ENCODE measurements at regions not wholly inside any gene's neighbourhood (a gene's known extent, or its start where the extent isn't known, plus 50 kb on each side); places are given as distances from the start of the nearest gene placed in this dataset.

- Mint-ChIP-seq H3K27me3 (no peaks in the 10 kb centered on the region), H3K9me3 (ENCODE audit: insufficient read depth) (peaks cover 4% of the 10 kb centered on the region), H3K4me3 (no peak overlapping the region), H3K27ac (no peak overlapping the region), H3K4me1 (no peaks in the 10 kb centered on the region)
- Histone ChIP-seq H3K4me3 (ENCODE audit: control extremely low read depth in 1 of 5, extremely low read depth in 1 of 5, insufficient read depth in 1 of 5, low read depth in 2 of 5, low read length in 4 of 5) (no peak overlapping the region), H3K9me3 (ENCODE audit: control extremely low read depth in 1 of 3, control insufficient read depth in 2 of 3, insufficient read depth in 1 of 3, low read length in 2 of 3) (peaks cover 0 to 3% (median 0%) of the 10 kb centered on the region in 3 donors), H3K36me3 (replicated peaks in 1 of 2; ENCODE audit: control extremely low read depth in 1 of 2, control insufficient read depth in 1 of 2, extremely low read depth in 1 of 2, insufficient read depth in 2 of 2, low read length in 1 of 2) (no peaks in the 10 kb centered on the region), H3K4me2 (replicated peaks; ENCODE audit: low read depth, low read length, poor library complexity, severe bottlenecking) (no peak overlapping the region), H3K4me1 (ENCODE audit: control insufficient read depth in 2 of 2, insufficient read depth in 2 of 2, low read length in 2 of 2) (no peaks in the 10 kb centered on the region), H2AFZ (ENCODE audit: insufficient read depth, low read depth, low read length, poor library complexity, severe bottlenecking) (no peak overlapping the region), H3K9ac (ENCODE audit: low read length) (no peak overlapping the region), H4K20me1 (ENCODE audit: control insufficient read depth, insufficient read depth, low read length, poor library complexity, severe bottlenecking) (no peaks in the 10 kb centered on the region), H3K27me3 (replicated peaks in 1 of 4; ENCODE audit: control extremely low read depth in 1 of 4, control insufficient read depth in 3 of 4, insufficient read depth in 4 of 4, low read length in 3 of 4) (no peaks in the 10 kb centered on the region), H3K27ac (ENCODE audit: low read length in 2 of 2) (no peak overlapping the region), H3K79me2 (ENCODE audit: control insufficient read depth, insufficient read depth, low read length) (no peaks in the 10 kb centered on the region)
- POLR2A ChIA-PET: no interaction called here
- DNase-seq (no peak), ATAC-seq (ENCODE audit: low read depth) (no peak)
- WGBS (ENCODE audit: insufficient coverage): no CpG with 5 or more reads among the region's 2 CpGs
- TF ChIP-seq CTCF (IDR thresholded peaks at IDR 0.05): no peak
- TF ChIP-seq EZH2 (IDR thresholded peaks at IDR 0.05; ENCODE audit: borderline replicate concordance, insufficient read depth, low read depth, low read length, poor library complexity, severe bottlenecking): no peak
- CTCF ChIA-PET: no interaction called here
- intact Hi-C loops (cut with micrococcal nuclease): no loop called here
Measured at GRCh38 chr4:156313497-156313896, 359.8 kb upstream of the CTSO start.

- no peak overlapping the region for H3K4me3 Mint-ChIP-seq
- no peak overlapping the region for H3K27ac Mint-ChIP-seq
- H3K9me3 Mint-ChIP-seq (ENCODE audit: insufficient read depth): peaks cover 6% of the 10 kb centered on the region
- H3K9ac ChIP-seq (ENCODE audit: low read length): no peak overlapping the region
- no peak for ATAC-seq (ENCODE audit: low read depth)
- WGBS (ENCODE audit: insufficient coverage): 20% methylated on average over 1 of the region's 3 CpGs
- intact Hi-C loops (cut with micrococcal nuclease): no loop called here
- H2AFZ ChIP-seq (ENCODE audit: insufficient read depth, low read depth, low read length, poor library complexity, severe bottlenecking): no peak overlapping the region
- TF ChIP-seq EZH2 (IDR thresholded peaks at IDR 0.05; ENCODE audit: borderline replicate concordance, insufficient read depth, low read depth, low read length, poor library complexity, severe bottlenecking): no peak
- no peak for TF ChIP-seq CTCF (IDR thresholded peaks at IDR 0.05)
- no peaks in the 10 kb centered on the region for H4K20me1 ChIP-seq (ENCODE audit: control insufficient read depth, insufficient read depth, low read length, poor library complexity, severe bottlenecking)
- no peaks in the 10 kb centered on the region for H3K4me1 Mint-ChIP-seq
- H3K27me3 Mint-ChIP-seq: no peaks in the 10 kb centered on the region
- H3K27me3 ChIP-seq (replicated peaks in 1 of 4; ENCODE audit: control extremely low read depth in 1 of 4, control insufficient read depth in 3 of 4, insufficient read depth in 4 of 4, low read length in 3 of 4): no peaks in the 10 kb centered on the region
- ChIA-PET CTCF (no interaction called here), POLR2A (no interaction called here)
- H3K79me2 ChIP-seq (ENCODE audit: control insufficient read depth, insufficient read depth, low read length): no peaks in the 10 kb centered on the region
- H3K4me2 ChIP-seq (replicated peaks; ENCODE audit: low read depth, low read length, poor library complexity, severe bottlenecking): no peak overlapping the region
- DNase-seq: no peak
- H3K4me1 ChIP-seq (ENCODE audit: control insufficient read depth in 2 of 2, insufficient read depth in 2 of 2, low read length in 2 of 2): no peaks in the 10 kb centered on the region
- no peak overlapping the region for H3K27ac ChIP-seq (ENCODE audit: low read length in 2 of 2)
- no peaks in the 10 kb centered on the region for H3K36me3 ChIP-seq (replicated peaks in 1 of 2; ENCODE audit: control extremely low read depth in 1 of 2, control insufficient read depth in 1 of 2, extremely low read depth in 1 of 2, insufficient read depth in 2 of 2, low read length in 1 of 2)
- H3K9me3 ChIP-seq (ENCODE audit: control extremely low read depth in 1 of 3, control insufficient read depth in 2 of 3, insufficient read depth in 1 of 3, low read length in 2 of 3): peaks cover 0 to 3% (median 0%) of the 10 kb centered on the region in 3 donors
- no peak overlapping the region for H3K4me3 ChIP-seq (ENCODE audit: control extremely low read depth in 1 of 5, extremely low read depth in 1 of 5, insufficient read depth in 1 of 5, low read depth in 2 of 5, low read length in 4 of 5)
Measured at GRCh38 chr4:156312261-156312847, 358.7 kb upstream of the CTSO start.

All from B cell (primary cell).